Right lobe of liver (tissue), 6 donors: ENCODE measurements at regions not wholly inside any gene's neighbourhood (a gene's known extent, or its start where the extent isn't known, plus 50 kb on each side); places are given as distances from the start of the nearest gene placed in this dataset.

Experiments
- ATAC-seq, 4 donors: fragments of 200-7000 bp; cut with Tn5 transposase; one replicate each; pipeline ENCODE4 v1.9.1; 2020; ENCODE audit warnings: mild to moderate bottlenecking in 4 of 4, moderate library complexity in 4 of 4
- DNase-seq, 3 donors: peaks; one replicate each; pipeline ENCODE4 v3.0.0-alpha.2; 2020
- H3K27ac ChIP-seq, 3 donors: fragments of 200-600 bp; one replicate each; pipeline ENCODE4 v1.8.0; 2022
- H3K27me3 ChIP-seq, 2 donors: fragments of 200-600 bp; one replicate each; pipeline ENCODE4 v1.8.0; 2022
- H3K36me3 ChIP-seq, 4 donors: fragments of 200-600 bp; sonication (generic) in 1 of 4; one replicate each; pipeline versions ENCODE4 v1.5.1 to v1.8.0; 2017 to 2022; ENCODE audit warnings: control low read depth in 1 of 4
- H3K4me1 ChIP-seq, 4 donors: fragments of 200-600 bp; sonication (generic) in 1 of 4; one replicate each; pipeline versions ENCODE4 v1.5.1 to v1.8.0; 2017 to 2022; ENCODE audit warnings: control low read depth in 1 of 4
- H3K4me3 ChIP-seq, 3 donors: fragments of 200-600 bp; one replicate each; pipeline ENCODE4 v1.8.0; 2022
- H3K9me3 ChIP-seq, 4 donors: fragments of 200-600 bp; sonication (generic) in 1 of 4; one replicate each; pipeline versions ENCODE4 v1.5.1 to v1.8.0; 2017 to 2022; ENCODE audit warnings: control low read depth in 1 of 4
- CTCF ChIP-seq, 4 donors: fragments of 200-600 bp in 3 of 4; fragments of 450-650 bp in 1 of 4; IDR thresholded peaks; one replicate each; pipeline versions ENCODE4 v1.5.1 to v1.8.0; 2016 to 2022; ENCODE audit warnings: antibody characterized with exemption in 4 of 4, mild to moderate bottlenecking in 2 of 4
- POLR2A ChIP-seq: fragments of 450-650 bp; IDR thresholded peaks from one replicate; pipeline ENCODE4 v1.6.1; 2017; ENCODE audit warnings: antibody characterized with exemption, mild to moderate bottlenecking
- WGBS: methylation state at CpG from one replicate; pipeline ENCODE4 v1.1.6; 2018; ENCODE audit warnings: low coverage, low lambda C conversion rate; ENCODE audit not compliant: insufficient coverage; ENCODE audit errors: missing lambda C conversion rate; 5-methylcytosine and 5-hydroxymethylcytosine counted together
- intact Hi-C, 2 donors: fragments of 100-400 bp; cut with DNase I; formaldehyde crosslinking; loops; one replicate each; pipeline versions ENCODE4 v1.11.2 to v1.14.1; 2022
- donor health status: DM: no; HTN: yes; CAD: no.
- donor health status: DM: no; HTN: no; CAD: no.
- donor health status: DM: no; HTN: no; CAD: no.
- donor health status: DM: no; HTN: yes; CAD: no.
- donor health status: DM: no; HTN: yes; CAD: no.

- peaks cover 0 to 26% (median 7%) of the 10 kb centered on the region in 4 donors for H3K4me1 ChIP-seq
- WGBS = 86% methylated on average over 4 of the region's 4 CpGs
- H3K36me3 ChIP-seq = no peaks in the 10 kb centered on the region
Measured at GRCh38 chr6:167660424-167660823, 166.3 kb upstream of the AFDN start.

GRCh38 chr6:167660944-167661551 lies 165.7 kb upstream of the AFDN start:
- Histone ChIP-seq H3K27ac (peak overlapping the region in 2 of 3 donors; percentile 18 to 73), H3K4me1 (peaks cover 0 to 26% (median 7%) of the 10 kb centered on the region in 4 donors), H3K36me3 (no peaks in the 10 kb centered on the region), H3K4me3 (peak overlapping the region in 1 of 3 donors; percentile 34), H3K9me3 (no peaks in the 10 kb centered on the region), H3K27me3 (no peaks in the 10 kb centered on the region)
- ATAC-seq (peak in 3 of 4 donors; percentile 2 to 12 (median 11)), DNase-seq (no peak)
- intact Hi-C loops = no loop called here
- 22% methylated on average over 9 of the region's 9 CpGs for WGBS
- TF ChIP-seq CTCF (IDR thresholded peaks at IDR 0.05) = no peak
- no peak for TF ChIP-seq POLR2A

More at GRCh38 chr6:167660424-167660823, 166.3 kb upstream of the AFDN start:
- TF ChIP-seq POLR2A (no peak), CTCF (IDR thresholded peaks at IDR 0.05) (no peak)
- DNase-seq = no peak
- Histone ChIP-seq H3K4me3 (no peak overlapping the region), H3K27me3 (no peaks in the 10 kb centered on the region), H3K9me3 (no peaks in the 10 kb centered on the region), H3K27ac (no peak overlapping the region)
- ATAC-seq = no peak
- intact Hi-C loops = no loop called here

- TF ChIP-seq POLR2A (no peak), CTCF (IDR thresholded peaks at IDR 0.05) (no peak)
- Histone ChIP-seq H3K36me3 (no peaks in the 10 kb centered on the region), H3K9me3 (no peaks in the 10 kb centered on the region), H3K27ac (peak overlapping the region in 2 of 3 donors; percentile 18 to 73), H3K4me3 (peak overlapping the region in 1 of 3 donors; percentile 34), H3K27me3 (no peaks in the 10 kb centered on the region), H3K4me1 (peaks cover 0 to 26% (median 8%) of the 10 kb centered on the region in 4 donors)
- ATAC-seq (peak; percentile 86 to 91 (median 88)), DNase-seq (no peak)
- intact Hi-C loops = no loop called here
- 32% methylated on average over 8 of the region's 8 CpGs for WGBS
Measured at GRCh38 chr6:167661552-167662044, 165.1 kb upstream of the AFDN start.

GRCh38 chr6:167662075-167662880 lies 164.4 kb upstream of the AFDN start:
- no peaks in the 10 kb centered on the region for H3K36me3 ChIP-seq
- H3K27ac ChIP-seq = peak overlapping the region in 2 of 3 donors; percentile 18 to 73
- ATAC-seq (no peak), DNase-seq (no peak)
- H3K4me1 ChIP-seq = peaks cover 0 to 29% (median 11%) of the 10 kb centered on the region in 4 donors
- intact Hi-C loops = no loop called here
- no peak overlapping the region for H3K4me3 ChIP-seq
- H3K27me3 ChIP-seq = no peaks in the 10 kb centered on the region
- TF ChIP-seq CTCF (IDR thresholded peaks at IDR 0.05) = no peak
- TF ChIP-seq POLR2A = no peak
- no peaks in the 10 kb centered on the region for H3K9me3 ChIP-seq
- 70% methylated on average over 4 of the region's 39 CpGs for whole genome bisulfite sequencing
